Urinary bladder (tissue), 3 donors: ENCODE measurements at regions not wholly inside any gene's neighbourhood (a gene's known extent, or its start where the extent isn't known, plus 50 kb on each side); places are given as distances from the start of the nearest gene placed in this dataset.
"Not testable (repeated sequence)": the region's sequence is repeated elsewhere in the genome, so short reads cannot be mapped to it uniquely, and the experiment has no call there.

ENCODE experiments used
- DNase-seq: peaks from one replicate; pipeline ENCODE4 v3.0.0-alpha.2; 2015; ENCODE audit errors: extremely low spot score
- H3K27ac ChIP-seq: one replicate; pipeline ENCODE4 v1.5.1; 2013; ENCODE audit warnings: low read depth, mild to moderate bottlenecking, moderate library complexity
- H3K36me3 ChIP-seq: one replicate; pipeline ENCODE4 v1.6.1; 2013; ENCODE audit warnings: mild to moderate bottlenecking, moderate library complexity; ENCODE audit not compliant: insufficient read depth
- H3K4me1 ChIP-seq: one replicate; pipeline ENCODE4 v1.6.1; 2013; ENCODE audit warnings: mild to moderate bottlenecking, moderate library complexity; ENCODE audit not compliant: insufficient read depth
- H3K4me3 ChIP-seq: one replicate; pipeline ENCODE4 v1.5.1; 2013; ENCODE audit warnings: low read depth, low read length
- WGBS: extraction: QIAGEN DNeasy Blood & Tissue Kit; methylation state at CpG from one replicate; pipeline ENCODE4 v1.1.7; 2013; 5-methylcytosine and 5-hydroxymethylcytosine counted together
- donor health status: healthy with polysubstance abuse.
- donor health status: healthy.

DNA sequence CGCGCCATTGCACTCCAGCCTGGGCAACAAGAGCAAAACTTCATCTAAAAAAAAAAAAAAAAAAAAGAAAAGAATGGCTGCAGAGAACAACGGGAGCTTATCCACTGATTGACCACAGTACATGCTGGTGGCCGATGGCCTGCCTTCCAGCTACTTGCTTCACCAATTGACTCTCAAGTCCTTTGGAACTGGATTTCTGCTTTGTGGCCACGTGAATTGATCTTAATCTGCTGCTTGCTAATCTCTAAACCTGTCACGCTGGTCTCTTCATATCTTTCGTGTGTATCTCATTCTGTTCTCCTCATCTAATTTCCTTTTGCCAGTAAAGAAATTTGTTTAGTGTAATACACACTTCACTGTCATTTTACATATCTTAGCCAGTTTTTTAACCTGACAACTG is 512.5 kb upstream of the CNTNAP5 start:
- Histone ChIP-seq H3K36me3 (no peaks in the 10 kb centered on the region), H3K4me3 (no peak overlapping the region), H3K27ac (no peak overlapping the region), H3K4me1 (no peaks in the 10 kb centered on the region)
- no peak for DNase-seq
- 85% methylated on average over 7 of the region's 7 CpGs for whole genome bisulfite sequencing

DNA sequence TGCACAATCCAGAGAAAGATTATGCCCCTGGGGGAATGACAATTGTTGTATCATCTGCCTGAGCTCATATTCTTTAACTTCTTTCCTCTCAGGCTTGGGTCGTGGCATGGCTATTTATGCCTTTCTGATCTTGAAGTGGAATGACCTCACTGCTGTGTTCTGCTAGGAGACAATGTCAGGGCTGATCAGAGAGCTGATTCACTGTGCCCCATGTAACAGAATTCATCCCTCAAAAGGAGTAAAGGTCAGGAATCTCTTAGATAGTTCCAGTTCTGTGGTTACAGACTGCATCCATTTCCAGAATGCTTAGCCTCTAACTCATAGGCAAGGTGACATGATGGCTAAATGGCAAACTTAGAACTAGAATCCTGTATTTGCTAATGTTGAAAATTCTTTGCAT is 511.7 kb upstream of the CNTNAP5 start:
- no peak for DNase-seq
- H3K4me1 ChIP-seq, result no peaks in the 10 kb centered on the region
- WGBS, result 35% methylated on average over 1 of the region's 1 CpG
- H3K4me3 ChIP-seq, result no peak overlapping the region
- no peak overlapping the region for H3K27ac ChIP-seq
- H3K36me3 ChIP-seq, result no peaks in the 10 kb centered on the region

DNA sequence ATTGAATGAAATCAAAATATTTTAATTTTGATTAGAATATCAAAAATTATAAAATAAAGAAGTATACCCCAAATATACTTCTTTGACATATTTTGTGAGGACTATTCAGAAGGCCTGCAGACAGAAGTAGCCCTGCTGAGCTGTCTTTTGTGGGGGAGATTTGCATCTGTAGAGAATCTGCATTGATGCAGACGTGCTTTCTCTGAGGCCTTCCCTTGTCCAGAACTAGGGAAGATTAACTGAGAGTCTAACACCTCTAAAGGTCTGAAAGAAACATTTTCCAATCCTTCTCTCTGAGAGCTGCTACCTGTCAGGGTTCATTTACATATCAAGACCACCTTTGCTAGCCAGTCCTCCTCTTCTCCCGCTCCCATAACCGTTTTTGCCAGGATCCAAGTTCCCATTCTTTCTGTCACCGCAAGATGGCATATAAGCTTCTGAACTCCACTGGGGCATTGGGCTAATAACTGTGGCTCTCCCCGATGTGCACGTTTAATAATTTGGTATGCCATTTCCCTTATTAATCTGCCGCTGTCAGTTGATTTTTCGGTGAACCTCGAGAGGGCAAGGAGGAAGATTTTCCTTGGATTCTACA is 510.4 kb upstream of the CNTNAP5 start:
- H3K36me3 ChIP-seq, result no peaks in the 10 kb centered on the region
- no peak for DNase-seq
- H3K4me3 ChIP-seq, result no peak overlapping the region
- no peak overlapping the region for H3K27ac ChIP-seq
- no peaks in the 10 kb centered on the region for H3K4me1 ChIP-seq
- 79% methylated on average over 9 of the region's 9 CpGs for WGBS

DNA sequence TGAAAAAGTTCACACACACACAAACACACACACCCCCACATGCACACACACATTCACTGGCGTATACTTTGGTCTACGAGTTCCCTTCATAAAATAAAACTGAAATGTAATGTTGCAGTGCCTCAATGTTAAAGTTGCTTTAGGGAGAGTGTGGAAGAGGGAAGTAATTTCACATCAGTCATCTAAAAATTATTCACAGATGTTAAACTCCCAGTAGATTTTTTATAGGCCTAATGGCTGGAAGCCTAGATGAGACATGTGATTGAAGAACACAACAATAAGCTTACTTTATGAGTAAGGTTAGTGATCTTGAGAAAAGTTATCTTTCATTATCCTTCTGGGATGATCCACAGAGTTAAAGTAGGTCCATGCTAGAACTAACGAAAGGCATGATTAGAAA is 506.7 kb upstream of the CNTNAP5 start:
- WGBS, result 60% methylated on average over 3 of the region's 3 CpGs
- no peak overlapping the region for H3K27ac ChIP-seq

DNA sequence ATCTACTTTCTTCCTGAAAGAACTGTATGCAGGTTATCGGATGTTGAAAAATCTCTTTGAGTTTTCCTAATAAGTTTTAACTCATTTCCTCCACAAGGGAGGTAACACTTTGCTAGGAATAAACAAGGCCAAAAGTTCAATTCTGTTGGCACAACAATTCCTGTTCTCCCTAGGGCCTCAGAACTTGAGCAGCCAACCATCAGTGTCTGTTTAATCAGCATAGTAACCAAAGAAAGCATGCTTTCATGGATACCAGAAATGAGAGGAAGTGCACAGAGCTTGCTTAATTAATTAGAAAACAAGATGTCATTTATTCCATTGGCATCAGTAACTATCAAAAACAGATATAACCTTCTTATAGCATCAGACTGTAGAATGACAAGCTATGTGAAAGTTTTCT is 503.2 kb upstream of the CNTNAP5 start:
- H3K27ac ChIP-seq, result no peak overlapping the region
- no peak for DNase-seq
- 39% methylated on average over 1 of the region's 1 CpG for WGBS
- no peaks in the 10 kb centered on the region for H3K4me1 ChIP-seq
- no peaks in the 10 kb centered on the region for H3K36me3 ChIP-seq
- no peak overlapping the region for H3K4me3 ChIP-seq

More for the DNA sequence above, 506.7 kb upstream of the CNTNAP5 start:
- Histone ChIP-seq H3K4me3 (no peak overlapping the region), H3K4me1 (no peaks in the 10 kb centered on the region), H3K36me3 (no peaks in the 10 kb centered on the region)
- DNase-seq, result no peak

DNA sequence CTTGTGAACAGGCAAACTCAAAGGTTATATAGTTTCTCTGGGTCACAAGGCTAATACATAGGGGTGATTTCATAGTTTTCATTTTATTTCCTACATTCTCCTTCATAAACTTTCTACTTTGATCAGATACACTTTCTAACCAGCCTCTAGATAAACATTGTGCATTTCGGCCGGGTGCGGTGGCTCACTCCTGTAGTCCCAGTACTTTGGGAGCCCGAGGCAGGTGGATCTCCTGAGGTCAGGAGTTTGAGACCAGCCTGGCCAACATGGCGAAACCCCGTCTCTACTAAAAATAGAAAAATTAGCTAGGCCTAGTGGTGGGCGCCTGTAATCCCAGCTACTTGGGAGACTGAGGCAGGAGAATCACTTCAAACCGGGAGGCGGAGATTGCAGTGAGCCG is 502.6 kb upstream of the CNTNAP5 start:
- 87% methylated on average over 10 of the region's 10 CpGs for WGBS
- not testable (repeated sequence) for H3K36me3 ChIP-seq, DNase-seq, H3K27ac ChIP-seq, H3K4me1 ChIP-seq, H3K4me3 ChIP-seq

DNA sequence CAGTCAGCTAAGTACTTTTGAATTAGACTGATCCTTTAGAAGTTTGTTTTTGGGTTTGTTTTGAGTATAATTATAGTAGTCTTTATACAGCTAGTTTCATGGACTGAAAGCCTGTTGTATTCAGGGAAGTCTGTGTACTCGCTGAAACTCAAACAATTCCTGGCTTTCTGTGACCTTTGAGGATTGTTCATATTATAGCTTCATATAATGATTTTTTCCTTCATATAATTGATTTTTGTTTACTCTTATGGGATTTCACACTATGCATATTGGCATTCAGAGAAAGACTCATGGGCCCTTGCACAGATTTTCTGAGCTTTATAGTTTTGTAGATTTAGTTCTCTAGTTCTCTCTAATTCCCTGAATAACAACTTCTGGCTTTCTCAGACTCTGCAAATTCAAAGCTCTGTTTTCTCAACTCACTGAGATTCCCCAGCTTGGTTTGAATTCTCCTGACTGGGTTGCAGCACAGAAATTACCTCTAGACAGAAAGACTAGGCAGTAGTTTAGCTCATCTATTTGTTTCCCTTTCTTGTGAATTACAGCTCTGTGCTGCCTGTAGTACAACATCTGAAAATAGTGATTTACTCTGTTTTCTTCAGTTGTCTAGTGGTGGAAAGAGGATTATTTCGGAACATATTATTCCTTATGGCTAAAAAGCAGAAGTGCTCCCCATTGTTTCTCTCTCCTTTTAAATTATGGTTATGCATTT is 495.9 kb upstream of the CNTNAP5 start:
- DNase-seq, result no peak
- Histone ChIP-seq H3K27ac (no peak overlapping the region), H3K4me1 (no peaks in the 10 kb centered on the region), H3K4me3 (no peak overlapping the region), H3K36me3 (no peaks in the 10 kb centered on the region)
- 68% methylated on average over 2 of the region's 2 CpGs for WGBS

DNA sequence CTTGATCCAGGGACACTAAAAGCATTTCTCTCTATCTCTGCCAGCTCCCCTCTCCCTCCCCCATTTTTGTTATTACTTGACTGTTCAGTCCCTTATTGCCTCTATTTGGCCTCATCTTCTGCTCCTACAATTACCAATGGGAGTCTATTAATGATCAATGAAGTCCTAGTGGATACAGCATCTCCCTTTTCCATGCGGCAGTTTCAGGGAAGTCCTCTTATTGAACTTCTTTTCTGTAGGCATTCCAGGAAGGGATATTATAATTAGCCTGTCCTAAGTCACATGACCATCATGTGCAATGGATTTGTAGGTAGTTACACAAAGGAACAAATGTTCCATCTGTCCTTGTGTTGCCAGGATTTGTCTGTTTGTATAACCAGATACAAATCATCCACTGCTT is 495.1 kb upstream of the CNTNAP5 start:
- 90% methylated on average over 1 of the region's 1 CpG for WGBS
- no peaks in the 10 kb centered on the region for H3K36me3 ChIP-seq
- no peak for DNase-seq

DNA sequence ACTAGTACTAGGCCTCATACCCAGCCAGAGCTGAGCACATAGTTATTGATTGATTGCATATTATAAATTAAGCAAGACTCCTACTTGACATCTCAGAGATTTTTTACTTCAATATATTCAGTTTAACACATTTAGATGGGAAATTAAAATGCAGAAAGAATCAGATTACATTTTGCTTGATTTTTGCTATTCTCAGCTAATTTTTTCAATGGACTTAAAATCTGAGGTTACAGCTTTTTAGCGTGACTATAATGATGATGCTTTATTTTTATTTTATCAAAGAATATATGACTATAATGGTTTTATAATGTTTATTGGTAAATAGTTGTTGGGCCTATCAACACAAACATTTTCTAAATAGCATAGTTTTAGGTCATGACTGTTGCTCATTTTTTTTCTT is 493.0 kb upstream of the CNTNAP5 start:
- Histone ChIP-seq H3K4me1 (no peaks in the 10 kb centered on the region), H3K36me3 (no peaks in the 10 kb centered on the region)
- 97% methylated on average over 1 of the region's 1 CpG for WGBS

More for the DNA sequence above, 495.1 kb upstream of the CNTNAP5 start:
- no peaks in the 10 kb centered on the region for H3K4me1 ChIP-seq
- H3K4me3 ChIP-seq, result no peak overlapping the region
- H3K27ac ChIP-seq, result no peak overlapping the region

DNA sequence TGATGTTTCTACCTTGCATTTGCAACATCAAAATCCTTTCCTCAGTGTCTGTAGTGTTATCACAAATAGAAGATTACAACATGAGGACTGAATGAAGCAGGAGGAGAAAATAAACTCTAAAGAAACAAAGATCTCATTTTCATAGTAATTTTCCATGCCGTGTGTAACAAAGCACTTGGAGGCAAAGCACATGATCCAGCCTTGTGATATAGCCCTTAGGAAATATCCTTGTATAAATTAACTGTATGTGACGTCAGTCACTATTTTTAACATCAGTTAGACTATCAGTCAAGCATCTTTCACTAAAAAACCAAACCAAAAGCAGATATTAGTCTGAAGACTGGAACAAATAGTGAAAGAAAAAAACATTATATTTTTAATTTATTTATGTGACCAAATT is 492.1 kb upstream of the CNTNAP5 start:
- WGBS, result 46% methylated on average over 2 of the region's 2 CpGs
- H3K4me1 ChIP-seq, result no peaks in the 10 kb centered on the region
- no peak overlapping the region for H3K27ac ChIP-seq
- no peak for DNase-seq
- H3K4me3 ChIP-seq, result no peak overlapping the region
- H3K36me3 ChIP-seq, result no peaks in the 10 kb centered on the region

More for the DNA sequence above, 493.0 kb upstream of the CNTNAP5 start:
- no peak overlapping the region for H3K4me3 ChIP-seq
- no peak for DNase-seq
- no peak overlapping the region for H3K27ac ChIP-seq

DNA sequence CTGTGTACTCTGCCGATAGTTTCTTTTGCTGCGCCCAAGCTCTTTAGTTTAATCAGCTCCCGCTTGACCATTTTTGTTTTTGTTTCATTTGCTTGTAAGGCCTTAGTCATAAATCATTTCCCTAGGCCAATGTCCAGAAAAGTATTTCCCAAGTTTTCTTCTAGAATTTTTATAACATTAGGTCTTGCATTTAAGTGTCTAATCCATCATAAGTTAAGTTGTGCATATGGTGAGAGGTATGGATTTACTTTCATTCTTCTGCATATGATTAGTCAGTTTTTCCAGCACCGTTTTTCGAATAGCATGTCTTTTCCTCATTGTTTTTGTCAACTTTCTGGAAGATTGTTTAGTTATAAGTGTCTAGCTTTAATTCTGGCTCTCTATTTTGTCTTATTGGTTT is 484.8 kb upstream of the CNTNAP5 start:
- no peak for DNase-seq
- no peak overlapping the region for H3K4me3 ChIP-seq
- WGBS, result 61% methylated on average over 5 of the region's 5 CpGs
- H3K4me1 ChIP-seq, result no peaks in the 10 kb centered on the region
- H3K27ac ChIP-seq, result no peak overlapping the region
- no peaks in the 10 kb centered on the region for H3K36me3 ChIP-seq

DNA sequence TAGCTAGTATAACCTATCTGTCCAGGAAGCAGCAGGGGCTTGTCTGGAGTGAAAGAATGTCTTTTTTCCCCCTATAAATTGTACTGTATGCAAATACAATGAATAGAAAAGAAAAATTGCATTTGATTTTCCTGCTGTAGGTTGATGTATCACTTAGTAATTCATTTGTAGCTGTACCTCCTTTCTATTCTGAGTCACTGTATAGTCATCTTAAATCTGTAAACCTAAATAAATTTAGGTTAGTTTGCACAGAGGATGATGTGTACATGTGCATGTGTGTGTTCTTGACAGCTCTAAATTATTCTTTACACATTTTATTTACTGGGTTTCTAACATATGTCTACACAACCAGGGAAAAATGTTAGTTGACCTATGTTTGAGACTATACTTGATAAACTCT is 478.7 kb upstream of the CNTNAP5 start:
- H3K4me1 ChIP-seq, result no peaks in the 10 kb centered on the region
- no peak overlapping the region for H3K27ac ChIP-seq
- H3K36me3 ChIP-seq, result no peaks in the 10 kb centered on the region

DNA sequence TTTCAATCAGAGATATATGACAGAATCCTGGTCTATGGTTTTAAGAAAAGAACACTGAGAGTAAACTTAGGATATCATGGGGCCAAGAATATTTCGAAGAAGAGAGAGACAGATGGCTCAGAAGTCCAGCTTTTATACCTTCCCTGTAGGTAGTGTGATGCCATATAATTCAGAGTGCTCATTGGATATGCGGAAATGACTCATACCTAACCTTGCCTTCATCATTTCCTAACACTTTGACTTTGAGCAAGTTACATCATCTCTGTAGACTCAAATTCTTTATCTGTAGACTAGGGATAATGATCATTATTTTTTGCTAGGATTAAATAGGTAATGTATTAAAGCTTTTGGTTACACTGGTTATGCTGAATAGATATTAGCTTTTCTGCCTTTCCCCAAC is 461.6 kb upstream of the CNTNAP5 start:
- Histone ChIP-seq H3K4me3 (no peak overlapping the region), H3K4me1 (no peaks in the 10 kb centered on the region), H3K36me3 (no peaks in the 10 kb centered on the region), H3K27ac (no peak overlapping the region)
- no peak for DNase-seq
- WGBS, result 94% methylated on average over 2 of the region's 2 CpGs

More for the DNA sequence above, 478.7 kb upstream of the CNTNAP5 start:
- H3K4me3 ChIP-seq, result no peak overlapping the region
- DNase-seq, result no peak

DNA sequence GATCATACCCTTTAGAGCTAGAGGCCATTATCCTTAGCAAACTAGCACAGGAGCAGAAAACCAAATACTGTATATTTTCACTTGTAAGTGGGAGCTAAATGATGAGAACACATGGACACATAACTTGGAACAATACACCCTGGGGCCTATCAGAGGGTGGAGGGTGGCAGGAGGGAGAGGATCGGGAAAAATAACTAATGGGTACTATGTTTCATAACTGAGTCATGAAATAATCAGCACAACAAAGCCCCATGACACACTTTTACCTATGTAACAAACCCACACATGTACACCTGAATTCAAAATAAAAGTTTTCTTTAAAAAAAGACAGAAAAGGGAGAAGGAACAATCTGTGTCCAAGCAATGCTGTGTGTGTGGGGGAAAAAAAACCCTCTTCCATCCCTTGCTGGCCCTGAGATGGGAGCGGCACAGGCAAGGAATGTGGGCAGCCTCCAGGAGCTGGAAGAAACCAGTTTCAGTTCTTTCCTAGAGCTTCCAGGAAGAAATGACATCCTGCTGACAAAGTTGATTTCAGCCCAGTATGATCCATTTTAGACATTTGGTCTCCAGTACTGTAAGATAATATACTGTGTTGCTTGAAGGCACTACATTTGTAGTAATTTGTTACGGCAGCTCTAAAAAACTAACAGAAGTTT is 458.7 kb upstream of the CNTNAP5 start:
- Histone ChIP-seq H3K4me1 (no peaks in the 10 kb centered on the region), H3K27ac (no peak overlapping the region), H3K36me3 (no peaks in the 10 kb centered on the region), H3K4me3 (no peak overlapping the region)
- no peak for DNase-seq
- 90% methylated on average over 3 of the region's 3 CpGs for whole genome bisulfite sequencing
